ENCODE measurements at regions not wholly inside any gene's neighbourhood (a gene's known extent, or its start where the extent isn't known, plus 50 kb on each side); places are given as distances from the start of the nearest gene placed in this dataset.
A peak's percentile ranks its signal among the peaks of the same experiment; 100 is the strongest.

- H3K36me3 ChIP-seq = no peaks in the 10 kb centered on the region
- peaks cover 0 to 15% (median 0%) of the 10 kb centered on the region in 4 donors for H3K4me1 ChIP-seq
- no peak overlapping the region for H3K4me3 ChIP-seq
- H3K27ac ChIP-seq (replicated peaks in 1 of 4) = no peak overlapping the region
- intact Hi-C loops (cut with DNase I) = no loop called here
- WGBS = 89% methylated on average over 4 of the region's 4 CpGs
- no peak for DNase-seq (ENCODE audit: extremely low spot score)
- TF ChIP-seq POLR2A (IDR thresholded peaks at IDR 0.05; ENCODE audit: low read depth) (no peak), POLR2AphosphoS5 (IDR thresholded peaks at IDR 0.05) (no peak), CTCF (IDR thresholded peaks at IDR 0.05) (no peak), EP300 (IDR thresholded peaks at IDR 0.05) (no peak)
- H3K9me3 ChIP-seq = peaks cover 0 to 7% (median 0%) of the 10 kb centered on the region in 4 donors
- no peaks in the 10 kb centered on the region for H3K27me3 ChIP-seq
Measured at GRCh38 chr20:10873026-10873425, 199.2 kb upstream of the JAG1 start.

- WGBS = 67% methylated on average over 2 of the region's 2 CpGs
- Histone ChIP-seq H3K4me1 (peaks cover 0 to 15% (median 0%) of the 10 kb centered on the region in 4 donors), H3K36me3 (no peaks in the 10 kb centered on the region), H3K27ac (replicated peaks in 1 of 4) (no peak overlapping the region), H3K4me3 (no peak overlapping the region), H3K9me3 (peaks cover 0 to 7% (median 0%) of the 10 kb centered on the region in 4 donors), H3K27me3 (no peaks in the 10 kb centered on the region)
- intact Hi-C loops (cut with DNase I) = no loop called here
- DNase-seq (ENCODE audit: extremely low spot score) = no peak
- no peak for TF ChIP-seq POLR2AphosphoS5 (IDR thresholded peaks at IDR 0.05)
- TF ChIP-seq POLR2A (IDR thresholded peaks at IDR 0.05; ENCODE audit: low read depth) = no peak
Measured at GRCh38 chr20:10875653-10876052, 201.9 kb upstream of the JAG1 start.

GRCh38 chr20:10876558-10876957 is 202.8 kb upstream of the JAG1 start:
- H3K36me3 ChIP-seq = no peaks in the 10 kb centered on the region
- H3K4me1 ChIP-seq = peaks cover 0 to 15% (median 0%) of the 10 kb centered on the region in 4 donors
- H3K4me3 ChIP-seq = no peak overlapping the region
- H3K9me3 ChIP-seq = peaks cover 0 to 7% (median 0%) of the 10 kb centered on the region in 4 donors
- no peak for DNase-seq (ENCODE audit: extremely low spot score)
- TF ChIP-seq CTCF (IDR thresholded peaks at IDR 0.05) = no peak
- TF ChIP-seq POLR2AphosphoS5 (IDR thresholded peaks at IDR 0.05) = peak in 1 of 2 donors; percentile 12
- TF ChIP-seq POLR2A (IDR thresholded peaks at IDR 0.05; ENCODE audit: low read depth) = no peak
- H3K27ac ChIP-seq (replicated peaks in 1 of 4) = peak overlapping the region in 2 of 4 donors; percentile 16 to 41
- no peaks in the 10 kb centered on the region for H3K27me3 ChIP-seq
- intact Hi-C loops (cut with DNase I) = no loop called here
- WGBS = 67% methylated on average over 1 of the region's 1 CpG

- Histone ChIP-seq H3K9me3 (peaks cover 0 to 7% (median 0%) of the 10 kb centered on the region in 4 donors), H3K4me1 (peaks cover 0 to 15% (median 0%) of the 10 kb centered on the region in 4 donors), H3K4me3 (no peak overlapping the region), H3K36me3 (no peaks in the 10 kb centered on the region), H3K27me3 (no peaks in the 10 kb centered on the region), H3K27ac (replicated peaks in 1 of 4) (no peak overlapping the region)
- 77% methylated on average over 3 of the region's 3 CpGs for WGBS
- TF ChIP-seq POLR2A (IDR thresholded peaks at IDR 0.05; ENCODE audit: low read depth) (no peak), CTCF (IDR thresholded peaks at IDR 0.05) (no peak), POLR2AphosphoS5 (IDR thresholded peaks at IDR 0.05) (no peak), EP300 (IDR thresholded peaks at IDR 0.05) (no peak)
- intact Hi-C loops (cut with DNase I) = no loop called here
- DNase-seq (ENCODE audit: extremely low spot score) = no peak
Measured at GRCh38 chr20:10877342-10877741, 203.5 kb upstream of the JAG1 start.

DNA sequence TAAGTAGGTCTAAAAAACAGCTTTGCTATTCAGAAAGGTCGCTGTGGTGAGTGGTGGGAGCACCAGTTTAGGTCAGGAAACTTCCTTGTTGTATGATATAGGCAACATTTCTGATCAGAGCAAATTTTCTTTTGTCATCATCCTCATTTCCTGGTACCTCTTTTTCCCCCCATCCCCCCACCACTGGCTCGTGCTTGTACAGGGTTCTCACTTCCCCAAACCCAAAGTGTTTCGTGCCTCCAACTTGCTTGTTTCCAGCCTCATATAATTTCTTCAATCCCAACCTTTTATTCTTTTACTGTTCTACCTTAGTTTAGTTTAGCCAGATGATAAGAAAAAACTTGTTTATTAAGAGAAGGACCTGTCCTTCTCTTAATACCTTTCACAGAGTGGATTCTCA is 209.4 kb upstream of the JAG1 start:
- Histone ChIP-seq H3K36me3 (no peaks in the 10 kb centered on the region), H3K4me3 (no peak overlapping the region), H3K27ac (replicated peaks in 1 of 4) (no peak overlapping the region), H3K4me1 (no peaks in the 10 kb centered on the region), H3K9me3 (no peaks in the 10 kb centered on the region), H3K27me3 (no peaks in the 10 kb centered on the region)
- intact Hi-C loops (cut with DNase I) = no loop called here
- no peak for TF ChIP-seq EP300 (IDR thresholded peaks at IDR 0.05)
- TF ChIP-seq CTCF (IDR thresholded peaks at IDR 0.05) = no peak
- TF ChIP-seq POLR2AphosphoS5 (IDR thresholded peaks at IDR 0.05) = no peak
- TF ChIP-seq POLR2A (IDR thresholded peaks at IDR 0.05; ENCODE audit: low read depth) = no peak
- DNase-seq (ENCODE audit: extremely low spot score) = no peak
- 81% methylated on average over 3 of the region's 3 CpGs for WGBS
